HepG2 (cell line): ENCODE measurements at regions not wholly inside any gene's neighbourhood (a gene's known extent, or its start where the extent isn't known, plus 50 kb on each side); places are given as distances from the start of the nearest gene placed in this dataset.

ENCODE experiments used
- ATAC-seq: fragments of 200-7000 bp; cut with Tn5 transposase; 3 replicates; pipeline ENCODE4 v1.9.1; 2020; ENCODE audit warnings: mild to moderate bottlenecking, moderate library complexity
- BruUV-seq: library from RNA; stranded (reverse); fragments of 400-500 nt; replicated peaks from 2 replicates; lab custom pipeline; 2021; lab: Mats Ljungman, UMichigan
- CTCF ChIA-PET: fragments of 300-600 bp; formaldehyde crosslinking; extraction: SDS; loops from one replicate; lab custom pipeline; 2021; ENCODE audit warnings: low total read pairs, inconsistent platforms, low intra/inter-chr PET ratio; lab: Yijun Ruan, JAX
- POLR2A ChIA-PET: fragments of 350-600 bp; sonication (Branson Sonifier 250); formaldehyde crosslinking; loops from one replicate; lab custom pipeline; 2020; ENCODE audit warnings: antibody characterized with exemption, inconsistent platforms; lab: Yijun Ruan, JAX
- DNase-seq: peaks from one replicate; pipeline ENCODE4 v3.0.0-alpha.2; 2015; ENCODE audit warnings: low spot score
- FAIRE-seq: peaks from 3 replicates; lab custom pipeline; 2011; peaks lifted over from hg19 to GRCh38; lab: Jason Lieb, UNC
- H2AFZ ChIP-seq: one replicate; pipeline ENCODE4 v1.6.1; 2011; ENCODE audit warnings: low read length, inconsistent platforms
- H3K27ac ChIP-seq: fragments of 300-600 bp; 3 replicates; pipeline ENCODE4 v1.8.0; 2011; ENCODE audit warnings: mixed run types, mild to moderate bottlenecking, mixed read lengths, low read length, inconsistent platforms; ENCODE audit not compliant: insufficient read depth; ENCODE audit errors: extremely low read length
- H3K27me3 ChIP-seq, 2 experiments: fragments of 200-600 bp in 1 of 2; 2 replicates in 1 of 2; 3 replicates in 1 of 2; pipeline versions ENCODE4 v1.6.0 to v1.8.0; 2011; ENCODE audit warnings: low read length in 2 of 2, mild to moderate bottlenecking in 2 of 2, moderate library complexity in 2 of 2, inconsistent platforms in 1 of 2; ENCODE audit not compliant: insufficient read depth in 2 of 2, control insufficient read depth in 1 of 2
- H3K36me3 ChIP-seq, 2 experiments: fragments of 200-600 bp in 1 of 2; replicated peaks in 1 of 2; 2 replicates in 1 of 2; 3 replicates in 1 of 2; pipeline versions ENCODE4 v1.5.1 to v1.8.0; 2011; ENCODE audit warnings: low read length in 2 of 2, inconsistent platforms in 1 of 2; ENCODE audit not compliant: insufficient read depth in 2 of 2, control insufficient read depth in 1 of 2
- H3K4me1 ChIP-seq: 2 replicates; pipeline ENCODE4 v1.5.1; 2012; ENCODE audit warnings: low read length, inconsistent platforms; ENCODE audit not compliant: insufficient read depth
- H3K4me2 ChIP-seq: 2 replicates; pipeline ENCODE4 v1.6.0; 2011; ENCODE audit warnings: low read depth, low read length, inconsistent platforms
- H3K4me3 ChIP-seq, 3 experiments: fragments of 200-600 bp in 1 of 3; sonication (generic), shearing (Covaris generic) in 1 of 3; replicated peaks in 1 of 3; 2 replicates each; pipeline ENCODE4 v1.5.1; 2011 to 2016; ENCODE audit warnings: low read length in 3 of 3, inconsistent platforms in 2 of 3, low read depth in 2 of 3, mild to moderate bottlenecking in 2 of 3, control low read depth in 1 of 3, mixed read lengths in 1 of 3; ENCODE audit not compliant: insufficient read depth in 1 of 3
- H3K79me2 ChIP-seq: one replicate; pipeline ENCODE4 v1.6.1; 2011; ENCODE audit warnings: low read length, inconsistent platforms; ENCODE audit not compliant: insufficient read depth
- H3K9ac ChIP-seq: 2 replicates; pipeline ENCODE4 v1.6.0; 2011; ENCODE audit warnings: mild to moderate bottlenecking, low read depth, low read length, inconsistent platforms; ENCODE audit not compliant: insufficient read depth
- H3K9me3 ChIP-seq: 2 replicates; pipeline ENCODE4 v1.5.1; 2012; ENCODE audit warnings: mild to moderate bottlenecking, low read length
- H4K20me1 ChIP-seq: 2 replicates; pipeline ENCODE4 v1.6.0; 2011; ENCODE audit warnings: inconsistent platforms, mild to moderate bottlenecking, low read length, moderate library complexity; ENCODE audit not compliant: insufficient read depth
- HOXA3 ChIP-seq: sonication (generic); formaldehyde crosslinking; IDR thresholded peaks from 2 replicates; pipeline ENCODE4 v1.5.0; 2020; ENCODE audit warnings: missing genetic modification reagents
- MED8 ChIP-seq: sonication (generic); formaldehyde crosslinking; IDR thresholded peaks from 2 replicates; pipeline ENCODE4 v1.8.1; 2023; ENCODE audit warnings: mild to moderate bottlenecking, missing genetic modification reagents; ENCODE audit not compliant: insufficient replicate concordance
- MYC ChIP-seq: sonication (generic); formaldehyde crosslinking; IDR thresholded peaks from 2 replicates; pipeline ENCODE4 v1.9.0; 2021; ENCODE audit warnings: missing genetic modification reagents, borderline replicate concordance
- NFATC3 ChIP-seq: sonication (generic); formaldehyde crosslinking; IDR thresholded peaks from 2 replicates; pipeline ENCODE4 v1.5.1; 2020; ENCODE audit warnings: mild to moderate bottlenecking, missing genetic modification reagents
- ZNF431 ChIP-seq: sonication (generic); formaldehyde crosslinking; IDR thresholded peaks from 2 replicates; pipeline ENCODE4 v1.9.0; 2022; ENCODE audit warnings: missing genetic modification reagents, low read depth, mild to moderate bottlenecking, borderline replicate concordance
- WGBS: methylation state at CpG from one replicate; pipeline ENCODE4 v1.1.6; 2017; ENCODE audit warnings: low lambda C conversion rate; 5-methylcytosine and 5-hydroxymethylcytosine counted together
- in situ Hi-C: cut with HindIII; loops from 2 replicates; pipeline ENCODE4 v1.10.0; 2017; ENCODE audit warnings: low pct_unique_long_range_greater_than_20kb; ENCODE audit not compliant: extremely low pct_ligation_motif_present
- intact Hi-C: fragments of 100-400 bp; cut with micrococcal nuclease; formaldehyde crosslinking; loops from one replicate; pipeline ENCODE4 v1.10.0; 2022; ENCODE audit not compliant: unreplicated experiment
- TF ChIP-seq, protein P1 (sequence below): sonication (generic); formaldehyde crosslinking; IDR thresholded peaks from 2 replicates; pipeline ENCODE4 v1.4.0; 2020; ENCODE audit warnings: mild to moderate bottlenecking, missing genetic modification reagents
- TF ChIP-seq, protein P2 (sequence below): sonication (generic); formaldehyde crosslinking; IDR thresholded peaks from 2 replicates; pipeline ENCODE4 v1.5.0; 2020; ENCODE audit warnings: mild to moderate bottlenecking, missing genetic modification reagents, borderline replicate concordance
- TF ChIP-seq, protein P3 (sequence below): sonication (generic); formaldehyde crosslinking; IDR thresholded peaks from 2 replicates; pipeline ENCODE4 v1.4.0; 2020; ENCODE audit warnings: missing genetic modification reagents, borderline replicate concordance
- TF ChIP-seq, protein P4 (sequence below): sonication (generic); formaldehyde crosslinking; IDR thresholded peaks from 2 replicates; pipeline ENCODE4 v1.4.0; 2020; ENCODE audit warnings: missing genetic modification reagents

DNA sequence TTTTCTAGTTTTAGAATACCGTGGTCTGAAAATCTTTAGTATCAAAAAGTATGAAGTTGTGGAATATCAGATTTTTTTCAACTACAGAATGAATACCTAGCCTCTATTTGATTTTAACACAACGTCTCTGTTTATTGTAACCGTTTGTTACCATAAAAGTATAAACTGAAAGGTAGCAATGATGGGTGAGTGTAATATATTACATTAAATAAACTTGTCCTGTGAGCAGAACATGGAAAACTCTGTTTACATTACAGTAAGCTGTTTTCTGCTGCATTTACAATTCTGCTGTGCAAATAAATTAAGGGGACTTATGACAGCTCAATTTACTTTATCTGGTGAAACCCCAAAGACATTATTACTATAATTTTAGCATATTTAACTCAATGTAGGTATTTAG, 62.5 kb downstream of the CHRM3 start:
- peaks cover 54% of the 10 kb centered on the region for H3K9me3 ChIP-seq
- TF ChIP-seq, protein P1, sequence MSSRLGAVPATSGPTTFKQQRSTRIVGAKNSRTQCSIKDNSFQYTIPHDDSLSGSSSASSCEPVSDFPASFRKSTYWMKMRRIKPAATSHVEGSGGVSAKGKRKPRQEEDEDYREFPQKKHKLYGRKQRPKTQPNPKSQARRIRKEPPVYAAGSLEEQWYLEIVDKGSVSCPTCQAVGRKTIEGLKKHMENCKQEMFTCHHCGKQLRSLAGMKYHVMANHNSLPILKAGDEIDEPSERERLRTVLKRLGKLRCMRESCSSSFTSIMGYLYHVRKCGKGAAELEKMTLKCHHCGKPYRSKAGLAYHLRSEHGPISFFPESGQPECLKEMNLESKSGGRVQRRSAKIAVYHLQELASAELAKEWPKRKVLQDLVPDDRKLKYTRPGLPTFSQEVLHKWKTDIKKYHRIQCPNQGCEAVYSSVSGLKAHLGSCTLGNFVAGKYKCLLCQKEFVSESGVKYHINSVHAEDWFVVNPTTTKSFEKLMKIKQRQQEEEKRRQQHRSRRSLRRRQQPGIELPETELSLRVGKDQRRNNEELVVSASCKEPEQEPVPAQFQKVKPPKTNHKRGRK (CRISPR knock-in tag), result no peak
- TF ChIP-seq, protein P2, sequence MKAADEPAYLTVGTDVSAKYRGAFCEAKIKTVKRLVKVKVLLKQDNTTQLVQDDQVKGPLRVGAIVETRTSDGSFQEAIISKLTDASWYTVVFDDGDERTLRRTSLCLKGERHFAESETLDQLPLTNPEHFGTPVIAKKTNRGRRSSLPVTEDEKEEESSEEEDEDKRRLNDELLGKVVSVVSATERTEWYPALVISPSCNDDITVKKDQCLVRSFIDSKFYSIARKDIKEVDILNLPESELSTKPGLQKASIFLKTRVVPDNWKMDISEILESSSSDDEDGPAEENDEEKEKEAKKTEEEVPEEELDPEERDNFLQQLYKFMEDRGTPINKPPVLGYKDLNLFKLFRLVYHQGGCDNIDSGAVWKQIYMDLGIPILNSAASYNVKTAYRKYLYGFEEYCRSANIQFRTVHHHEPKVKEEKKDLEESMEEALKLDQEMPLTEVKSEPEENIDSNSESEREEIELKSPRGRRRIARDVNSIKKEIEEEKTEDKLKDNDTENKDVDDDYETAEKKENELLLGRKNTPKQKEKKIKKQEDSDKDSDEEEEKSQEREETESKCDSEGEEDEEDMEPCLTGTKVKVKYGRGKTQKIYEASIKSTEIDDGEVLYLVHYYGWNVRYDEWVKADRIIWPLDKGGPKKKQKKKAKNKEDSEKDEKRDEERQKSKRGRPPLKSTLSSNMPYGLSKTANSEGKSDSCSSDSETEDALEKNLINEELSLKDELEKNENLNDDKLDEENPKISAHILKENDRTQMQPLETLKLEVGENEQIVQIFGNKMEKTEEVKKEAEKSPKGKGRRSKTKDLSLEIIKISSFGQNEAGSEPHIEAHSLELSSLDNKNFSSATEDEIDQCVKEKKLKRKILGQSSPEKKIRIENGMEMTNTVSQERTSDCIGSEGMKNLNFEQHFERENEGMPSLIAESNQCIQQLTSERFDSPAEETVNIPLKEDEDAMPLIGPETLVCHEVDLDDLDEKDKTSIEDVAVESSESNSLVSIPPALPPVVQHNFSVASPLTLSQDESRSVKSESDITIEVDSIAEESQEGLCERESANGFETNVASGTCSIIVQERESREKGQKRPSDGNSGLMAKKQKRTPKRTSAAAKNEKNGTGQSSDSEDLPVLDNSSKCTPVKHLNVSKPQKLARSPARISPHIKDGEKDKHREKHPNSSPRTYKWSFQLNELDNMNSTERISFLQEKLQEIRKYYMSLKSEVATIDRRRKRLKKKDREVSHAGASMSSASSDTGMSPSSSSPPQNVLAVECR (CRISPR knock-in tag), result no peak
- TF ChIP-seq NFATC3 (CRISPR knock-in tag) (no peak), MYC (CRISPR knock-in tag) (no peak), ZNF431 (CRISPR knock-in tag) (no peak), MED8 (CRISPR knock-in tag) (no peak), HOXA3 (CRISPR knock-in tag) (no peak)
- TF ChIP-seq, protein P3, sequence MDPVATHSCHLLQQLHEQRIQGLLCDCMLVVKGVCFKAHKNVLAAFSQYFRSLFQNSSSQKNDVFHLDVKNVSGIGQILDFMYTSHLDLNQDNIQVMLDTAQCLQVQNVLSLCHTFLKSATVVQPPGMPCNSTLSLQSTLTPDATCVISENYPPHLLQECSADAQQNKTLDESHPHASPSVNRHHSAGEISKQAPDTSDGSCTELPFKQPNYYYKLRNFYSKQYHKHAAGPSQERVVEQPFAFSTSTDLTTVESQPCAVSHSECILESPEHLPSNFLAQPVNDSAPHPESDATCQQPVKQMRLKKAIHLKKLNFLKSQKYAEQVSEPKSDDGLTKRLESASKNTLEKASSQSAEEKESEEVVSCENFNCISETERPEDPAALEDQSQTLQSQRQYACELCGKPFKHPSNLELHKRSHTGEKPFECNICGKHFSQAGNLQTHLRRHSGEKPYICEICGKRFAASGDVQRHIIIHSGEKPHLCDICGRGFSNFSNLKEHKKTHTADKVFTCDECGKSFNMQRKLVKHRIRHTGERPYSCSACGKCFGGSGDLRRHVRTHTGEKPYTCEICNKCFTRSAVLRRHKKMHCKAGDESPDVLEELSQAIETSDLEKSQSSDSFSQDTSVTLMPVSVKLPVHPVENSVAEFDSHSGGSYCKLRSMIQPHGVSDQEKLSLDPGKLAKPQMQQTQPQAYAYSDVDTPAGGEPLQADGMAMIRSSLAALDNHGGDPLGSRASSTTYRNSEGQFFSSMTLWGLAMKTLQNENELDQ, result no peak
- TF ChIP-seq, protein P4, sequence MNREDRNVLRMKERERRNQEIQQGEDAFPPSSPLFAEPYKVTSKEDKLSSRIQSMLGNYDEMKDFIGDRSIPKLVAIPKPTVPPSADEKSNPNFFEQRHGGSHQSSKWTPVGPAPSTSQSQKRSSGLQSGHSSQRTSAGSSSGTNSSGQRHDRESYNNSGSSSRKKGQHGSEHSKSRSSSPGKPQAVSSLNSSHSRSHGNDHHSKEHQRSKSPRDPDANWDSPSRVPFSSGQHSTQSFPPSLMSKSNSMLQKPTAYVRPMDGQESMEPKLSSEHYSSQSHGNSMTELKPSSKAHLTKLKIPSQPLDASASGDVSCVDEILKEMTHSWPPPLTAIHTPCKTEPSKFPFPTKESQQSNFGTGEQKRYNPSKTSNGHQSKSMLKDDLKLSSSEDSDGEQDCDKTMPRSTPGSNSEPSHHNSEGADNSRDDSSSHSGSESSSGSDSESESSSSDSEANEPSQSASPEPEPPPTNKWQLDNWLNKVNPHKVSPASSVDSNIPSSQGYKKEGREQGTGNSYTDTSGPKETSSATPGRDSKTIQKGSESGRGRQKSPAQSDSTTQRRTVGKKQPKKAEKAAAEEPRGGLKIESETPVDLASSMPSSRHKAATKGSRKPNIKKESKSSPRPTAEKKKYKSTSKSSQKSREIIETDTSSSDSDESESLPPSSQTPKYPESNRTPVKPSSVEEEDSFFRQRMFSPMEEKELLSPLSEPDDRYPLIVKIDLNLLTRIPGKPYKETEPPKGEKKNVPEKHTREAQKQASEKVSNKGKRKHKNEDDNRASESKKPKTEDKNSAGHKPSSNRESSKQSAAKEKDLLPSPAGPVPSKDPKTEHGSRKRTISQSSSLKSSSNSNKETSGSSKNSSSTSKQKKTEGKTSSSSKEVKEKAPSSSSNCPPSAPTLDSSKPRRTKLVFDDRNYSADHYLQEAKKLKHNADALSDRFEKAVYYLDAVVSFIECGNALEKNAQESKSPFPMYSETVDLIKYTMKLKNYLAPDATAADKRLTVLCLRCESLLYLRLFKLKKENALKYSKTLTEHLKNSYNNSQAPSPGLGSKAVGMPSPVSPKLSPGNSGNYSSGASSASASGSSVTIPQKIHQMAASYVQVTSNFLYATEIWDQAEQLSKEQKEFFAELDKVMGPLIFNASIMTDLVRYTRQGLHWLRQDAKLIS (CRISPR knock-in tag), result no peak
- no peaks in the 10 kb centered on the region for H3K27me3 ChIP-seq
- no peaks in the 10 kb centered on the region for H4K20me1 ChIP-seq
- no peaks in the 10 kb centered on the region for H3K4me1 ChIP-seq
- in situ Hi-C loops, result no loop called here
- ChIA-PET POLR2A (no interaction called here), CTCF (no interaction called here)
- no peak overlapping the region for H3K4me2 ChIP-seq
- no peak overlapping the region for H3K27ac ChIP-seq
- no peak for DNase-seq
- FAIRE-seq, result no peak
- intact Hi-C loops, result no loop called here
- no peaks in the 10 kb centered on the region for H3K36me3 ChIP-seq
- H3K79me2 ChIP-seq, result no peaks in the 10 kb centered on the region
- under 1% methylated on average over 3 of the region's 3 CpGs for WGBS
- no peak overlapping the region for H3K9ac ChIP-seq
- BruUV-seq, result no TSS peak
- H3K4me3 ChIP-seq, result no peak overlapping the region
- no peak for ATAC-seq
- H2AFZ ChIP-seq, result no peak overlapping the region
